Retinal pigment epithelial cell (primary cell): ENCODE measurements at regions not wholly inside any gene's neighbourhood (a gene's known extent, or its start where the extent isn't known, plus 50 kb on each side); places are given as distances from the start of the nearest gene placed in this dataset.
A peak's percentile ranks its signal among the peaks of the same experiment; 100 is the strongest.

ENCODE experiments used
- DNase-seq: peaks from one replicate; pipeline ENCODE4 v3.0.0-alpha.2; 2010; ENCODE audit warnings: low read depth
- H3K4me3 ChIP-seq: 2 replicates; pipeline ENCODE4 v1.5.1; 2011; ENCODE audit warnings: mild to moderate bottlenecking, low read length, control low read depth, moderate library complexity
- CTCF ChIP-seq: conservative IDR thresholded peaks from 2 replicates; pipeline ENCODE4 v1.5.1; 2011; ENCODE audit warnings: low read depth, low read length, control low read depth, inconsistent platforms

- H3K4me3 ChIP-seq, result no peak overlapping the region
- no peak for TF ChIP-seq CTCF
- no peak for DNase-seq
These were observed 316.7 kb upstream of the CHAC2 start for GRCh38 chr2:53450923-53451322.

- no peak overlapping the region for H3K4me3 ChIP-seq
- no peak for DNase-seq
- no peak for TF ChIP-seq CTCF
These were observed 319.0 kb upstream of the CHAC2 start for GRCh38 chr2:53448591-53448990.

GRCh38 chr2:53448086-53448485 lies 319.5 kb upstream of the CHAC2 start:
- no peak overlapping the region for H3K4me3 ChIP-seq
- no peak for DNase-seq
- no peak for TF ChIP-seq CTCF

- no peak overlapping the region for H3K4me3 ChIP-seq
- DNase-seq, result no peak
- TF ChIP-seq CTCF, result no peak
These were observed 322.1 kb upstream of the CHAC2 start for GRCh38 chr2:53445383-53446070.

GRCh38 chr2:53442783-53443182 lies 324.8 kb upstream of the CHAC2 start:
- H3K4me3 ChIP-seq, result no peak overlapping the region
- TF ChIP-seq CTCF, result peak; percentile 3
- no peak for DNase-seq

GRCh38 chr2:53442093-53442492 lies 325.5 kb upstream of the CHAC2 start:
- DNase-seq, result no peak
- no peak for TF ChIP-seq CTCF
- H3K4me3 ChIP-seq, result no peak overlapping the region

GRCh38 chr2:53438692-53439091 lies 328.9 kb upstream of the CHAC2 start:
- H3K4me3 ChIP-seq, result no peak overlapping the region
- TF ChIP-seq CTCF, result no peak
- DNase-seq, result no peak
